ENCODE measurements at regions not wholly inside any gene's neighbourhood (a gene's known extent, or its start where the extent isn't known, plus 50 kb on each side); places are given as distances from the start of the nearest gene placed in this dataset.

GRCh38 chr7:13057462-13058200 is 370.2 kb downstream of the ARL4A start:
- TF ChIP-seq, protein P1, sequence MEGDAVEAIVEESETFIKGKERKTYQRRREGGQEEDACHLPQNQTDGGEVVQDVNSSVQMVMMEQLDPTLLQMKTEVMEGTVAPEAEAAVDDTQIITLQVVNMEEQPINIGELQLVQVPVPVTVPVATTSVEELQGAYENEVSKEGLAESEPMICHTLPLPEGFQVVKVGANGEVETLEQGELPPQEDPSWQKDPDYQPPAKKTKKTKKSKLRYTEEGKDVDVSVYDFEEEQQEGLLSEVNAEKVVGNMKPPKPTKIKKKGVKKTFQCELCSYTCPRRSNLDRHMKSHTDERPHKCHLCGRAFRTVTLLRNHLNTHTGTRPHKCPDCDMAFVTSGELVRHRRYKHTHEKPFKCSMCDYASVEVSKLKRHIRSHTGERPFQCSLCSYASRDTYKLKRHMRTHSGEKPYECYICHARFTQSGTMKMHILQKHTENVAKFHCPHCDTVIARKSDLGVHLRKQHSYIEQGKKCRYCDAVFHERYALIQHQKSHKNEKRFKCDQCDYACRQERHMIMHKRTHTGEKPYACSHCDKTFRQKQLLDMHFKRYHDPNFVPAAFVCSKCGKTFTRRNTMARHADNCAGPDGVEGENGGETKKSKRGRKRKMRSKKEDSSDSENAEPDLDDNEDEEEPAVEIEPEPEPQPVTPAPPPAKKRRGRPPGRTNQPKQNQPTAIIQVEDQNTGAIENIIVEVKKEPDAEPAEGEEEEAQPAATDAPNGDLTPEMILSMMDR (conservative IDR thresholded peaks at IDR 0.05; ENCODE audit: low read depth, low read length), result no peak

DNA sequence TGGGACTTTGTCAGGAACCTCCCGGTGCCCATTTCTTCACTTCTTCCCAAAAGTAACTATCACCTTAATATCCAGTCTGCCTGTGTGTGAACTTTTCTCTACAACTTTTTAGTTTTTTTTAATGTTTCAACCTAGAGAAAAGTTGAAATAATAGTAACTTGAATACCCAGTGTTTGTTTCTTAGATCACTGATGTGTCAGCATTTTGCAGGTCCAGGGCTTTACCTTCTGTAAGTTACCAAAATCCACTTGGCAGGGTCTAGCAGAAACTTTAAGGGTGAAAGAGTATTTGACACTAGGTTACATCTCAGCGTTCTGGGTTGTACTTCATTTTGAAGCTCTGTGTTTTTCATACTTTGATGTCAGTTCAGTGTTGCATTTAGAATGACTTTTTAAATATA is 372.7 kb downstream of the ARL4A start:
- Histone ChIP-seq H3K79me2 (ENCODE audit: insufficient read depth, low read depth) (no peaks in the 10 kb centered on the region), H3K4me1 (ENCODE audit: low read depth, poor library complexity, severe bottlenecking) (no peaks in the 10 kb centered on the region), H3K4me2 (no peak overlapping the region), H3K27me3 (ENCODE audit: insufficient read depth, low read depth) (no peaks in the 10 kb centered on the region), H4K20me1 (ENCODE audit: insufficient read depth) (no peaks in the 10 kb centered on the region), H3K9ac (no peak overlapping the region), H2AFZ (ENCODE audit: low read depth) (no peak overlapping the region), H3K27ac (no peak overlapping the region), H3K36me3 (ENCODE audit: insufficient read depth) (no peaks in the 10 kb centered on the region), H3K4me3 (IDR thresholded peaks at IDR 0.05; ENCODE audit: insufficient read depth, low read depth, low read length) (no peak overlapping the region)
- TF ChIP-seq, protein P1 (conservative IDR thresholded peaks at IDR 0.05; ENCODE audit: low read depth, low read length), result no peak

More at GRCh38 chr7:13057462-13058200, 370.2 kb downstream of the ARL4A start:
- Histone ChIP-seq H3K27me3 (ENCODE audit: insufficient read depth, low read depth) (no peaks in the 10 kb centered on the region), H3K9ac (no peak overlapping the region), H3K4me2 (peak overlapping the region; percentile 40; the same call in 1 of the 2 replicates), H2AFZ (ENCODE audit: low read depth) (peak overlapping the region; percentile 11; the same call in 1 of the 2 replicates), H3K4me1 (ENCODE audit: low read depth, poor library complexity, severe bottlenecking) (no peaks in the 10 kb centered on the region), H3K79me2 (ENCODE audit: insufficient read depth, low read depth) (no peaks in the 10 kb centered on the region), H3K36me3 (ENCODE audit: insufficient read depth) (no peaks in the 10 kb centered on the region), H4K20me1 (ENCODE audit: insufficient read depth) (no peaks in the 10 kb centered on the region), H3K27ac (no peak overlapping the region), H3K4me3 (IDR thresholded peaks at IDR 0.05; ENCODE audit: insufficient read depth, low read depth, low read length) (no peak overlapping the region)

DNA sequence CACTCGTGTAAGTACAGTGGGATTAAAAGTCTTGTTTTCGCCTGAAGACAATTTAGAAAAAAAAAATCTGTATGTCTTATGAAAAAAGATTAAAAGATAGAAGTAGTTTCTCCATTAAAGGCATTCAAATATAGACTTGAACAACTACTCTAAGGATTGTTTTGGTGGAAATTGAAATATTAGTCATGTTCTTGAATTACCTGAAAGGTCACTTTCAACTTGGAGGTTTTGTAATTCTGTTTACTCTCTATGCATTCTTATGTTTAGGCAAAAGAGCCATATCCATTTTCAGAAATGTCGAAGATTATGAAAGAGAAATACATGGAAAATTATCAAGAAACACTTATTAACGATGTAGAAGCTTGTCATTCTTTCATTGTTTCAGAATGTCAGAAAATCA is 373.7 kb downstream of the ARL4A start:
- no peaks in the 10 kb centered on the region for H3K79me2 ChIP-seq (ENCODE audit: insufficient read depth, low read depth)
- H3K4me3 ChIP-seq (IDR thresholded peaks at IDR 0.05; ENCODE audit: insufficient read depth, low read depth, low read length), result no peak overlapping the region
- H2AFZ ChIP-seq (ENCODE audit: low read depth), result no peak overlapping the region
- no peak overlapping the region for H3K4me2 ChIP-seq
- no peaks in the 10 kb centered on the region for H3K4me1 ChIP-seq (ENCODE audit: low read depth, poor library complexity, severe bottlenecking)
- no peaks in the 10 kb centered on the region for H3K36me3 ChIP-seq (ENCODE audit: insufficient read depth)
- TF ChIP-seq, protein P1 (conservative IDR thresholded peaks at IDR 0.05; ENCODE audit: low read depth, low read length), result no peak
- H4K20me1 ChIP-seq (ENCODE audit: insufficient read depth), result no peaks in the 10 kb centered on the region
- H3K9ac ChIP-seq, result no peak overlapping the region
- no peak overlapping the region for H3K27ac ChIP-seq
- H3K27me3 ChIP-seq (ENCODE audit: insufficient read depth, low read depth), result no peaks in the 10 kb centered on the region

GRCh38 chr7:13062631-13063030 is 375.2 kb downstream of the ARL4A start:
- H4K20me1 ChIP-seq (ENCODE audit: insufficient read depth), result no peaks in the 10 kb centered on the region
- no peak overlapping the region for H2AFZ ChIP-seq (ENCODE audit: low read depth)
- TF ChIP-seq, protein P1 (conservative IDR thresholded peaks at IDR 0.05; ENCODE audit: low read depth, low read length), result no peak

More at GRCh38 chr7:13062631-13063030, 375.2 kb downstream of the ARL4A start:
- H3K9ac ChIP-seq, result no peak overlapping the region
- H3K27ac ChIP-seq, result no peak overlapping the region
- H3K4me2 ChIP-seq, result no peak overlapping the region
- H3K4me1 ChIP-seq (ENCODE audit: low read depth, poor library complexity, severe bottlenecking), result no peaks in the 10 kb centered on the region
- H3K4me3 ChIP-seq (IDR thresholded peaks at IDR 0.05; ENCODE audit: insufficient read depth, low read depth, low read length), result no peak overlapping the region
- no peaks in the 10 kb centered on the region for H3K36me3 ChIP-seq (ENCODE audit: insufficient read depth)
- H3K27me3 ChIP-seq (ENCODE audit: insufficient read depth, low read depth), result no peaks in the 10 kb centered on the region
- no peaks in the 10 kb centered on the region for H3K79me2 ChIP-seq (ENCODE audit: insufficient read depth, low read depth)

All from KMS-11 (cell line).